GM12878 (cell line): ENCODE measurements at regions not wholly inside any gene's neighbourhood (a gene's known extent, or its start where the extent isn't known, plus 50 kb on each side); places are given as distances from the start of the nearest gene placed in this dataset.

Source experiments
- ATAC-seq: fragments of 200-7000 bp; cut with Tn5 transposase; 3 replicates; pipeline ENCODE4 v1.9.1; 2020; ENCODE audit warnings: mild to moderate bottlenecking, moderate library complexity
- BruUV-seq: library from RNA; stranded (reverse); fragments of 400-500 nt; replicated peaks from 2 replicates; lab custom pipeline; 2021; lab: Mats Ljungman, UMichigan
- CTCF ChIA-PET: fragments of 300-600 bp; sonication (Branson Sonifier 250); formaldehyde crosslinking; extraction: SDS; loops from one replicate; lab custom pipeline; 2021; ENCODE audit warnings: inconsistent platforms; lab: Yijun Ruan, JAX
- POLR2A ChIA-PET: fragments of 350-600 bp; formaldehyde crosslinking; extraction: SDS; loops from one replicate; lab custom pipeline; 2021; ENCODE audit warnings: inconsistent platforms; lab: Charles Lee
- RAD21 ChIA-PET: fragments of 300-600 bp; sonication (Branson Sonifier 250); formaldehyde crosslinking; loops from one replicate; lab custom pipeline; 2023; ENCODE audit warnings: antibody characterized with exemption; ENCODE audit not compliant: unreplicated experiment; lab: Charles Lee
- SMC1A ChIA-PET: fragments of 300-600 bp; sonication (Branson Sonifier 250); formaldehyde crosslinking; loops from one replicate; lab custom pipeline; 2023; ENCODE audit not compliant: unreplicated experiment, uncharacterized antibody; lab: Charles Lee
- DNase-seq: peaks from one replicate; pipeline ENCODE4 v3.0.0-alpha.2; 2011; ENCODE audit warnings: low read depth, low spot score
- FAIRE-seq: peaks from 3 replicates; lab custom pipeline; 2011; peaks lifted over from hg19 to GRCh38; lab: Jason Lieb, UNC
- H2AFZ ChIP-seq: 2 replicates; pipeline ENCODE4 v1.6.0; 2011; ENCODE audit warnings: low read depth, low read length, control low read depth; ENCODE audit not compliant: control insufficient read depth
- H3K27ac ChIP-seq: 2 replicates; pipeline ENCODE4 v1.5.1; 2011; ENCODE audit warnings: control low read depth; ENCODE audit not compliant: control insufficient read depth, insufficient read depth
- H3K27me3 ChIP-seq, 2 experiments: replicated peaks in 1 of 2; 2 replicates each; pipeline versions ENCODE4 v1.6.0 to v1.6.1; 2011; ENCODE audit warnings: low read length in 1 of 2; ENCODE audit not compliant: control insufficient read depth in 2 of 2, insufficient read depth in 2 of 2
- H3K36me3 ChIP-seq, 2 experiments: 2 replicates each; pipeline ENCODE4 v1.5.1; 2011; ENCODE audit warnings: low read length in 1 of 2; ENCODE audit not compliant: control insufficient read depth in 2 of 2, insufficient read depth in 2 of 2
- H3K4me1 ChIP-seq: 2 replicates; pipeline ENCODE4 v1.6.1; 2011; ENCODE audit warnings: mild to moderate bottlenecking, low read length, moderate library complexity, mixed read lengths; ENCODE audit not compliant: control insufficient read depth, insufficient read depth
- H3K4me2 ChIP-seq: 2 replicates; pipeline ENCODE4 v1.6.0; 2011; ENCODE audit warnings: control low read depth; ENCODE audit not compliant: control insufficient read depth, insufficient read depth
- H3K4me3 ChIP-seq: fragments of 200-600 bp; sonication (generic); 2 replicates; pipeline ENCODE4 v1.5.1; 2016
- H3K79me2 ChIP-seq: 2 replicates; pipeline ENCODE4 v1.6.0; 2011; ENCODE audit warnings: low read length; ENCODE audit not compliant: control insufficient read depth, insufficient read depth
- H3K9ac ChIP-seq: 2 replicates; pipeline ENCODE4 v1.8.0; 2011; ENCODE audit warnings: low read length, control low read depth, mixed read lengths; ENCODE audit not compliant: control insufficient read depth, insufficient read depth
- H3K9me3 ChIP-seq: replicated peaks from 3 replicates; pipeline ENCODE4 v1.5.1; 2011; ENCODE audit warnings: mild to moderate bottlenecking, low read length; ENCODE audit not compliant: control insufficient read depth, insufficient read depth
- H4K20me1 ChIP-seq: 2 replicates; pipeline ENCODE4 v1.6.0; 2011; ENCODE audit not compliant: control insufficient read depth, insufficient read depth
- BCL11A ChIP-seq: IDR thresholded peaks from 2 replicates; pipeline ENCODE4 v1.6.1; 2011; ENCODE audit warnings: low read depth, low read length
- BRCA1 ChIP-seq: IDR thresholded peaks from 2 replicates; pipeline ENCODE4 v1.6.1; 2011; ENCODE audit warnings: low read depth, low read length, improper control_type of control experiment
- HDAC6 ChIP-seq: fragments of 200-600 bp; sonication (generic); IDR thresholded peaks from one replicate; pipeline ENCODE4 v1.8.0; 2017; ENCODE audit warnings: antibody characterized with exemption; ENCODE audit not compliant: unreplicated experiment
- IRF4 ChIP-seq: IDR thresholded peaks from 2 replicates; pipeline ENCODE4 v1.6.1; 2011; ENCODE audit warnings: low read depth, low read length
- JUNB ChIP-seq: IDR thresholded peaks from 2 replicates; pipeline ENCODE4 v1.6.1; 2016; ENCODE audit warnings: antibody characterized with exemption, mild to moderate bottlenecking
- KLF5 ChIP-seq: fragments of 450-650 bp; IDR thresholded peaks from 2 replicates; pipeline ENCODE4 v1.6.1; 2014; ENCODE audit warnings: mild to moderate bottlenecking; ENCODE audit not compliant: partially characterized antibody
- NFXL1 ChIP-seq: fragments of 450-650 bp; IDR thresholded peaks from 2 replicates; pipeline ENCODE4 v1.6.1; 2017; ENCODE audit warnings: antibody characterized with exemption, mild to moderate bottlenecking, borderline replicate concordance
- POLR2AphosphoS2 ChIP-seq: IDR thresholded peaks from 2 replicates; pipeline ENCODE4 v1.6.1; 2011; ENCODE audit warnings: low read depth, mild to moderate bottlenecking, low read length, improper control_type of control experiment, moderate library complexity
- SIX5 ChIP-seq: IDR thresholded peaks from 2 replicates; pipeline ENCODE4 v1.6.1; 2011; ENCODE audit warnings: mild to moderate bottlenecking, low read depth, low read length, moderate library complexity; ENCODE audit not compliant: severe bottlenecking
- ZSCAN29 ChIP-seq: fragments of 450-650 bp; IDR thresholded peaks from 2 replicates; pipeline ENCODE4 v1.6.1; 2017; ENCODE audit warnings: mild to moderate bottlenecking, moderate library complexity
- WGBS: methylation state at CpG from one replicate; pipeline ENCODE4 v1.1.6; 2016; ENCODE audit warnings: low lambda C conversion rate; ENCODE audit not compliant: insufficient replicate concordance, insufficient coverage; ENCODE audit errors: missing lambda C conversion rate; 5-methylcytosine and 5-hydroxymethylcytosine counted together
- in situ Hi-C: fragments of 300-500 bp; cut with MboI; formaldehyde crosslinking; loops from 9 replicates; pipeline ENCODE4 v1.14.3; 2018; ENCODE audit warnings: mixed read lengths
- intact Hi-C: fragments of 100-400 bp; cut with micrococcal nuclease; formaldehyde crosslinking; loops from one replicate; pipeline ENCODE4 v1.14.2; 2022; ENCODE audit not compliant: unreplicated experiment

GRCh38 chr16:54689072-54689865 lies 241.4 kb upstream of the IRX5 start:
- ChIA-PET CTCF (no interaction called here), SMC1A (no interaction called here), RAD21 (no interaction called here), POLR2A (no interaction called here)
- in situ Hi-C loops: no loop called here
- Histone ChIP-seq H3K27me3 (no peaks in the 10 kb centered on the region), H3K79me2 (no peaks in the 10 kb centered on the region), H3K9me3 (no peaks in the 10 kb centered on the region), H3K4me1 (no peaks in the 10 kb centered on the region), H2AFZ (no peak overlapping the region), H3K36me3 (no peaks in the 10 kb centered on the region), H3K4me3 (no peak overlapping the region), H4K20me1 (no peaks in the 10 kb centered on the region), H3K4me2 (no peak overlapping the region), H3K27ac (no peak overlapping the region), H3K9ac (no peak overlapping the region)
- FAIRE-seq (no peak), DNase-seq (no peak), ATAC-seq (no peak)
- BruUV-seq: no TSS peak
- WGBS: 14% methylated on average over 7 of the region's 7 CpGs
- intact Hi-C loops: no loop called here
- no peak for TF ChIP-seq ZSCAN29

DNA sequence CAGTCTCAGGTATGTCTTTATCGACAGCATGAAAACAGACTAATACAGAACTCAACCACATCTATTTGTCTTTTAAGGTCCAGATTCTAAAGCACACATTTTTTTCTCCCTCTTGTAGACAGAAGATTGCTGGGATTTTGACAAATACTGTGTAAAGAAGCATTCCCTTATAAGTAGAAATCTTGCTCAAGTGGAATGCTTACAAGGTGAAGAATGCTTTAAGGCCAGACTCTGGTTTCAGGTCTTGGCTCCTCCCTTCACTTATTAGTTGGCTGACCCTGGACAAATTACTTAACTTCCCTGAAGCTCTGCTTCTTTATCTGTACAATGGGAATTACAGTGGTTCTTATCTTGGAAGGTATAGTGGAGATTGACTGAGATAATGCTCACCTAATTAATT lies 242.3 kb upstream of the IRX5 start:
- RAD21 ChIA-PET: no interaction called here
- H3K4me2 ChIP-seq: no peak overlapping the region
- H3K4me3 ChIP-seq: no peak overlapping the region
- H3K4me1 ChIP-seq: no peaks in the 10 kb centered on the region
- intact Hi-C loops: no loop called here
- CTCF ChIA-PET: no interaction called here
- no peaks in the 10 kb centered on the region for H3K79me2 ChIP-seq
- FAIRE-seq: no peak
- H3K9ac ChIP-seq: no peak overlapping the region
- H3K27me3 ChIP-seq: no peaks in the 10 kb centered on the region
- H2AFZ ChIP-seq: no peak overlapping the region
- ATAC-seq: no peak
- in situ Hi-C loops: no loop called here
- POLR2A ChIA-PET: no interaction called here
- DNase-seq: no peak
- H3K36me3 ChIP-seq: no peaks in the 10 kb centered on the region
- TF ChIP-seq BRCA1 (no peak), SIX5 (no peak), NFXL1 (no peak), KLF5 (no peak), BCL11A (no peak), IRF4 (no peak), POLR2AphosphoS2 (no peak), JUNB (no peak), HDAC6 (no peak)
- TF ChIP-seq, all 136 proteins: peak for 0
- BruUV-seq: no TSS peak
- 85% methylated on average over 1 of the region's 1 CpG for WGBS
- Histone ChIP-seq H3K27ac (no peak overlapping the region), H3K9me3 (no peaks in the 10 kb centered on the region), H4K20me1 (no peaks in the 10 kb centered on the region)
- SMC1A ChIA-PET: no interaction called here
